ENCODE measurements at regions not wholly inside any gene's neighbourhood (a gene's known extent, or its start where the extent isn't known, plus 50 kb on each side); places are given as distances from the start of the nearest gene placed in this dataset.

- TF ChIP-seq CTCF (optimal IDR thresholded peaks at IDR 0.05 in 1 of 3, IDR thresholded peaks at IDR 0.05 in 1 of 3, conservative IDR thresholded peaks at IDR 0.05 in 1 of 3; ENCODE audit: extremely low read depth in 1 of 3, insufficient read depth in 2 of 3, low read length in 3 of 3) (no peak), EZH2 (IDR thresholded peaks at IDR 0.05; ENCODE audit: low read length) (no peak)
Observed at GRCh38 chr10:123241391-123242141, 87.4 kb downstream of the BUB3 start.
